HG03103 (cell line): ENCODE measurements at regions not wholly inside any gene's neighbourhood (a gene's known extent, or its start where the extent isn't known, plus 50 kb on each side); places are given as distances from the start of the nearest gene placed in this dataset.
"Not testable (repeated sequence)": the region's sequence is repeated elsewhere in the genome, so short reads cannot be mapped to it uniquely, and the experiment has no call there.

Source experiments
- ATAC-seq: cut with Tn5 transposase; IDR thresholded peaks from one replicate; pipeline ENCODE4 v1.9.1; 2021; ENCODE audit warnings: low read depth; ENCODE audit not compliant: unreplicated experiment

DNA sequence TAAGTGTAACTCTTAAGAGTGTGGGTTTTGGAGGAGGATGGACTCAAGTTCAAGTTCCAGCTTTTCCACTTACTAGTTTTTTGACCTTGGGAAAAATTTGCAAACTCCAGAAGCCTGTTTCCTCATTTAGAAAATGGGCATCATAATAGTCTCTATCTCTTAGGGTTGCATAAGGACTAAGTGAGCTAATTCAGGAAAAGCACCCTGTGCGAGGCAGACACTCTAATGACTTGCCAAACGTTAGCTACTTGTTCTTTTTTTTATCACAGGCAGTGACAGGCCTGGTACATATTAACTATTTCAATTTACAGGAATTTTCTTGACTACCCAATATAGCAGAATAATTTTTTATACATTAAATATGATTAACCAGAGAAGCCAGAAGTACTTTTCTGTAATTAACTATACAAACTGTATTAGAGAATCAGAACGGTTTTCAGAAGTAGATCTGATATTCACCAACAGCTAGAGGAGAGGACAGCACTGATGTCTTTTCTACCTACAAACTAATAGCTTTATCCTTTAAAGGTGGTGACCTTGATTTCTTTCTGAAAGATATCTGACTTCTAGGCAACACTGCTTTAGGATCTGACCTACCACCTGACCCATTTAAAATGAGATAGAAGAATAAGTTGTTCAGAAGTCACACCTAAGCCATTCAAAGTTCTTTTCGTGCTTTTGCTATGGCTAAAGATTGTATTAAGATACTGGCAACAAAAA, 139.6 kb upstream of the HAND2 start:
- ATAC-seq, result no peak

DNA sequence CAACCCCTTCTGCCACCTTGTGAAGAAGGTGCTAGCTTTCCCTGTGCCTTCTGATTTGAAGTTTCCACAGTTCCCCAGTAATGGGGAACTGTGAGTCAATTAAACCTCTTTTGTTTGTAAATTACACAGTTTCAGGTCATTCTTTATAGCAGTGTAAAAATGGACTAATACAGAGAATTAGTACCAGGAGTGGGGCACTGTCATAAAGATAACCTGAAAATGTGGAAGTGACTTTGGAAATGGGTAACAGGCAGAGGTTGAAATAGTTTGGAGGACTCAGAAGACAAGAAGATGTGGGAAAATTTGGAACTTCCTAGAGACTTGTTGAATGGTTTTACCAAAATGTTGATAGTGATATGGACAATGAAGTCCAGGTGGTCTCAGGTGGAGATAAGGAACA, 131.0 kb upstream of the HAND2 start:
- no peak for ATAC-seq

DNA sequence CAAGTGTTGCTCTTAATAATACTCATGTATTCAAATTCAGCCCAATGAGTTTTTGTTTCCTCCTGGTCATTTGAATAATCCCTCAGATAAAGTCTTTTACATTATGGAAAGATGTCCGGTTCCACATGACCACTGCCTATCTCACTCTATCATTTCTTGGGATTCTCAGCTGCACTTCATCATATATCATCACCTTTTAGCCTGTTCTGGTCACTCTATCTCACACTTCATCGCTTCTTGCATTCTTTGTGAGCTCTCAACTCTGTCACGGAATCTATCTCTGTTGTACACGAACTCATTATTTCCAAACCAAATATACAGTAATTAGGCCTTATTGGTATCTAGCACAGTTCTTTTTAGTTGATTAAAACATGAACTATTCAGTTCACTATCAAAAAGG, 126.9 kb upstream of the HAND2 start:
- no peak for ATAC-seq

DNA sequence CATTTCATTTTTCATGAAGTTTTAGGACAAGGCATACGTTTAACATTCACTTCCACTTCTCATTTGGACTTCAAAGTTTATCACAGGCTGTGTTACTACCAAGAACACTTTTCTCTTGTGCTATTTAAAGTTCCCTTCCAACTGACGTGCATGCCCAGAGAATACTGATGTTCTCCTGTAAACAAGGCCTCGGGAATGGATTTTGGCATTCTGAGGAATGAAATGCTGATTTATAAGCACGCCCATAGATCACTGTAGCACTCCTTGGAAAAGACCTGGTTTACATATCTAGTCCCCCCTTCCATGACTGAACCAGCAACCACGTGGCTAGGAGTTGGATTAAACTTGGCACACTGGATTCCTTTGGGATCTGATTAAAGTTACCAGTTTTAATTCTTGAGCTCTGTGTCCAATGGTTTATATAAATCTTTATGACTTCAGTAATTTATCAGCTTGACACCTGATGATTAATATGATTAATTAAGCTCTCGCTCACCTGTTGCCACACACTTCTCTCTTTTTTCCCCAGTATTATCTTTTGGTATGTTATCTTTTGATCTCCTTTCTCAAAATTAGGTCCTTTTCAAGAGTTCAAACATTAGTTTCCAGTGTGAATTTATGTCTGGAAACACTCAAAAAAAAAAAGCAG, 122.4 kb upstream of the HAND2 start:
- ATAC-seq, result no peak

DNA sequence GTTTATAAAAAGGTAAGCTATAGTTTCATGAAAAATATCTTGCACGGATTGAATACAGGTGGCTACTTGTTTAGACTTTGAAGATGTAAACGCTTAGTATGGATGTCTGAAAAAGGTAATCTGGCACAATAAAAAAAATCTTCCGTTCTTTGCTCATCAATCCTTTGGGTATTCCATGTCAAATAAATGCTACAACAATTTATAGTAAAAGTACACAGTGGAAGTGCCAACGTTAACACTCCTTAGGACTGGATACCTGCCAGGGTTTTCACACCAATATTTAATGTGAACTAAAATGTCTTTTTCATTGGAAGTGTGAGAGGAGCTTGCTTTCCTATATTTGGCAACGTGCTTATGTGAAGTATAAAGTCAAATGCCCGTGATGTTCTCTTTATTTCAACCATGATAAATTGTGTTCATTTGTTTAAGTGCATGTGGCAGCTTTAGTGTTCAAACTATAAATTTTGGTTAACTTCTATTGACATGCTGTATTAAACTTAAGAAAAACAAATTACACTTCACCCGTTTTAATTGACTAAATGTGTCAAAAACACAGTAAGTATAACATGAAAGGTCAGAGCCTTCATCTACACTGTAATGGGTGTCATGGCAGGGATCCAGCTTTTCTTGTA, 121.7 kb upstream of the HAND2 start:
- ATAC-seq, result no peak

DNA sequence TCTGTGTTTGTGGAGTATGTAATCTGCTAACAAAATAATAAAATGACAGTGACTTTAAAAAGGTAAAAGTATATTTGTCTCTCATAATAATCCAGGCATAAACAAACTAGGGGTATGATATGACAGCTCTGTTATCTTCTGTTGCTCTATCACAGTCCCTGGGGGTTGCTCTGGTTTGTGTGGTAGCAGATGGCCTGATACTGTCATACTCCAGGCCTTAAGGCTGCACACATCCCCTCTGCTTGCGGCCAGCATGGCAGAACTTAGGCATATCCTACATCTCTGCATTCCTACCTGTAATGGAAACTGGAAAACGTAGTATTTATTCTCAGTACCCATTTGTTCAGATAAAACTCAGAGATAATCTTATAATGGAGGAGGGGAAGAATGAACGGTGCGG, 117.9 kb upstream of the HAND2 start:
- ATAC-seq, result no peak

DNA sequence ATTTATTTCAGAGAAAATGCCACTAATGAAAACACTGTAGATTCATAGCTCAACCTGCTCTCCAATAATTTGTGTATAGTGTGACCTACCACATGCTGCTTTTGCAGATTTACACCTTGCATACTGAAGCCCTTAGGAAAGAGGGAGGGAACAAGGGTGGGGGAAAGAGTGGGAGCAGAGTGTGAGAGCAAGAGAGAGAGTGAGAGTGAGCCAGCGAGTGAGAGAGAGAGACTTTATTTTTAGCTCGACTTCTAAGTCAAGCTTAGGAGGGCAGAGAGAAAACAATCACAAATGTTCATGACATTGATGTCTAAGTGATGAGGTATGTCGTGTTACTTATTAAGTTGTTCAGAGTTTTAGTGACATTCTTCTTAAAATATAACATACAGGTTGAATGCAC, 112.5 kb upstream of the HAND2 start:
- no peak for ATAC-seq

DNA sequence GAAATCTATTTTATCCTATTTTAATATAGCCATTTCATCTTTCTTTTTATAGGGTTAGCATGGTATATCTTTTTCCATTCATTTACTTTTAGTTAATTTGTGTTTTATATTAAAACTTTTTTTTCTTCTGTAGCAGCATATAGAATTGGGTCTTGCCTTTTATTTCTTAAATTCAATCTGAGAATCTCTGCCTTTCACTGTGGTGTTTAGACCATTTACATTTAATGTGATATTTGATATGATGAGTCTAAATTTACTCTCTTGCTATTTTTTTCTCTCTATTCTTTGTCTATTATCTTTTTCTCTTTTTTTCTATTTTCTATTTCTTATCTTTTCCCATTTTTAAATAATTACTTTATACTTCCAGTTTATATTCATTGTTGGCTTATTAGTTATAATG, 105.4 kb upstream of the HAND2 start:
- ATAC-seq, result no peak

DNA sequence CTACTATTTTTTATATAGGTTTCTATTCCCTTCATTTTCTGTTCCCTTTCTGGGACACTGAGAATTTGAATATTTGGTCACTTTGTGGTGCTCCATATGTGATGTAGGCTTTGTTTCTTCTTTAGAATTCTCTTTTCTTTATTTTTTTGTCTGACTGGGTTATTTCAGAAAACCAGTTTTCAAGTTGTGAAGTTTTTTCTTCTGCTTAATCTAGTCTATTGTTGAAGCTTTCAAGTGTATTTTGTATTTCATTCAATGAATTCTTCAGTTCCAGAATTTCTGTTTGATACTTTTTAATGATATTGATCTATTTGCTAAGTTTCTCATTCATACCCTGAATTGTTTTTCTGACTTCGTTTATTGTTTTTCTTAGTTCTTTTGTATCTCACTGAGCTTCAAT, 96.2 kb upstream of the HAND2 start:
- ATAC-seq, result no peak

DNA sequence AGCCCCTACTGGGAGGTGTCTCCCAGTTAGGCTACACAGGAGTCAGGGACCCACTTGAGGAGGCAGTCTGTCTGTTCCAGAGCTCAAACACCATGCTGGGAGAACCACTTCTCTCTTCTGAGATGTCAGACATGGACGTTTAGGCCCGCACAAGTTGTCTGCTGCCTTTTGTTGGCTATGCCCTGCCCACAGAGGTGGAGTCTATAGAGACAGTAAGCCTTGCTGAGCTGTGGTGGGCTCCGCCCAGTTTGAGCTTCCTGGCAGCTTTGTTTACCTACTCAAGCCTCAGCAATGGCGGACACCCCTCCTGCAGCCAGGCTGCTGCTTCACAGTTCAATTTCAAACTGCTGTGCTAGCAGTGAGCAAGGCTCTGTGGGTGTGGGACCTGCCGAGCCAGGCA, 88.6 kb upstream of the HAND2 start:
- not testable (repeated sequence) for ATAC-seq

DNA sequence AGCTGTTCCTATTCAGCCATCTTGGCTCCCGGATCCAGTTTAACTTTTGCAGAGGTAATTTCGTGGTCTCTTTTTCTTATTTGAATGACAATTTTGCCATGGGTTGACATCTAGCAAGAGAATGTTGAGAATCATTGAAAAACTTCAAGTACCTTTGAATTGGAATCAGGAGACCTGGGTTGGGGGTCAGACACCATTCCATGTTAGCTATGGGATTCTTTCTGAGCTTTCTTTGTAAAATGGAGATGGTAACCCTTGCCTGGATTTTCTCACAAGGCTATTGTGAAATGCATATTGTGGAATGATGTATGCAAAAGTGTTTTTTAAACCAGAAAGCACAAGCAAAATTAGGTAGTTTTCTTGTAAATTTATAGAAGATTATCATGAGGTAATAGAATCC, 79.1 kb upstream of the HAND2 start:
- no peak for ATAC-seq

DNA sequence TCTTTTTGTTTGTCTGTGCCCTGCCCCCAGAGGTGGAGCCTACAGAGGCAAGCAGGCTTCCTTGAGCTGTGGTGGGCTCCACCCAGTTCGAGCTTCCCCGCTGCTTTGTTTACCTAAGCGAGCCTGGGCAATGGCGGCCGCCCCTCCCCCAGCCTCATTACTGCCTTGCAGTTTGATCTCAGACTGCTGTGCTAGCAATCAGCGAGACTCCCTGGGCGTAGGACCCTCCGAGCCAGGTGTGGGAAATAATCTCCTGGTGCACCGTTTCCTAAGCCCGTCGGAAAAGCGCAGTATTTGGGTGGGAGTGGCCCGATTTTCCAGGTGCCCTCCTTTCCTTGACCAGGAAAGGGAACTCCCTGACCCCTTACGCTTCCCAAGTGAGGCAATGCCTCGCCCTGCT, 78.6 kb upstream of the HAND2 start:
- not testable (repeated sequence) for ATAC-seq

DNA sequence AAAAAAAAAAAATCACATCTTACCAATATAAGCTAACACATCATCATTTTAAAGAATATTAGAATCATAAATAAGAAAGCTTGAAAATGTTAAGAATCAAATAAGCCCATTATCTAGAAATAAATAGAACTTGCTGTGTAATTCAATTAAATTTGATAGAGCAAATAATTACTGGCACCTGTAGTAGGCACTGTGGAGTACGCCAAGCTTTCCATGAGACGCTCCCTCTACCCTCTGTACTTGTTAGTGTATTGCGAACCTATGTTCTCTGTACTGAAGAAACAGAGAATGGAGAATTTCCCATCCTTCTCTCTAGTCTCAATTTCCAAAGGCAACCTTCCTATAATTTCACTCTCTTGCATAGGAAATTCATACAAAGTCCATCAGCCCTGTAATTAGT, 61.7 kb upstream of the HAND2 start:
- no peak for ATAC-seq

DNA sequence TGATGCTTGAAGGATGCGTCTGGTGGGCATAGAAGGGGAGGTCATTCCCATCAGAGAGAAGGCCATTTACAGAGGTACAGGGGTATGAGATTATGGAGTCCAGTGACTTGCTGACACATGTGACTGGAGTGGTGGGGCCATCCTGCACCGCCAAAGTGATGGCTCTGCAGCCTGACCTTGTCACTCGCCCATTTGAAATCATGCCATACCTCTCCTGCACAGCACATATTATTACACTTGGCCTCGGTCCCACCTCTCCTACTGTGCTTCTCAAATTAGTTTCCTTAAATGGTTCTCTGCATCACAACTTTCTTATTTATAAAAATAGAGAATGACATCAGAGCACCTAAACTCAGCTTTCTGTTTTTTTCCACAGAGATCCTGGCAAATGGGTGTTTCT, 60.7 kb upstream of the HAND2 start:
- ATAC-seq, result no peak

DNA sequence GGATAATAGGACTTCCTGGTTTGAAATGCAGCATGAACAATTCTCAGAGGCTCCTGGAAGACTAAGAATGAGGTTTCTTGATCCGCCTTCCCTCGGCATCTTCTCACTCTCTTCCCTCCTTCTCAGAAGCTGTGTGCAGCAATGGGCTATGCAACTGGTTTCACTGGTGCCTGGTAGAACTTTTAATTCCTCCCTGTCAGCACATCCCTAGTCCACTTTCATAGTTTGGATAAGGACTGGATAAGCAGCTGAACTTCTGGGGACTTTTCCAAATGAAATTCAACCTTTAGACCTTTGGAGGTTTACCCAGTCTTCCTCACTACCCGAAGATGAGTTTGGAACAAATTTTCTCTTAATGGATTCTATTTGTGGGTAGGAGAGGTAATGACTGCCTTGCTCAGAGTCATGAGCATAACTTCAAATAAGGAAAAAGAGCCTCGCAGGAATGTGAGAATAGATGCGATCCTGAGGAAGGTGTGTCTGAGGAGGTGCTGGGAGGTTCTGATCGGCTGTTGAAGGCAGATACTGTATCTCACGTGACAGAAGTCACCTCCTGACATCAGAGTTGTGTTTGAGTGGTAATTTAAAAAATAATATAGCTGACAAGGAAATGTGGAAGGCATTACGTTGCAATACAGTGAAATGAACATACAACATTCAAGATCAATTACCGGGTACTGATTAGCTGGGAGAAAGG, 56.0 kb upstream of the HAND2 start:
- ATAC-seq, result no peak

DNA sequence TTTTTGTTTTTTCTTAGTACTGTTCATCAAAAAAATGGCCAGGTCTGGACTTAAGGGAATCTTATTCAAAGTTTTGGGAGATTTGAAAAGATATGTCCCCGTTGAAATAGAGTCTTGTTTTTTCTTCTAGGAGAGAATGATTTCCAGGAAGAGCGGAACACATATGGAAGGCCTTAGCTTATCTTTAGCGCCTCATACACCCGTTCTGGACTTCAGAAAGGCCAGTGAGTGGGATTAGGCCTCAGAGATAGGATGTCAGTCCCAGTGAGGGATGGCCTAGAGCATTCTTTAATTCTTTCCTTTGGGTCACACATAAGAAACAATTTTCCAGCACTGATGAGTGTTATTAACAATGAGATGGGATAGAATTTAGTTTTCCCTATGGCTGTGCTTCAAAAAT, 54.5 kb upstream of the HAND2 start:
- no peak for ATAC-seq
